ENCODE measurements at regions not wholly inside any gene's neighbourhood (a gene's known extent, or its start where the extent isn't known, plus 50 kb on each side); places are given as distances from the start of the nearest gene placed in this dataset.

- no peak for DNase-seq (ENCODE audit: low spot score)
These were observed 375.6 kb downstream of the ICE1 start for GRCh38 chr5:5798041-5798440.

GRCh38 chr5:5795074-5795771 lies 372.7 kb downstream of the ICE1 start:
- no peak for DNase-seq (ENCODE audit: low spot score)

- no peak for DNase-seq (ENCODE audit: low spot score)
These were observed 371.7 kb downstream of the ICE1 start for GRCh38 chr5:5794118-5794560.

- no peak for DNase-seq (ENCODE audit: low spot score)
These were observed 371.0 kb downstream of the ICE1 start for GRCh38 chr5:5793242-5794117.

GRCh38 chr5:5792106-5792505 lies 369.6 kb downstream of the ICE1 start:
- DNase-seq (ENCODE audit: low spot score) = no peak

- no peak for DNase-seq (ENCODE audit: low spot score)
These were observed 366.3 kb downstream of the ICE1 start for GRCh38 chr5:5788793-5789192.

GRCh38 chr5:5787373-5787772 lies 364.9 kb downstream of the ICE1 start:
- DNase-seq (ENCODE audit: low spot score) = no peak

- no peak for DNase-seq (ENCODE audit: low spot score)
These were observed 361.6 kb downstream of the ICE1 start for GRCh38 chr5:5784101-5784500.

GRCh38 chr5:5783021-5783420 lies 360.5 kb downstream of the ICE1 start:
- no peak for DNase-seq (ENCODE audit: low spot score)

GRCh38 chr5:5782402-5782801 lies 359.9 kb downstream of the ICE1 start:
- no peak for DNase-seq (ENCODE audit: low spot score)

- no peak for DNase-seq (ENCODE audit: low spot score)
These were observed 358.9 kb downstream of the ICE1 start for GRCh38 chr5:5781335-5781734.

GRCh38 chr5:5780253-5780652 lies 357.8 kb downstream of the ICE1 start:
- DNase-seq (ENCODE audit: low spot score) = no peak

GRCh38 chr5:5777013-5777412 lies 354.5 kb downstream of the ICE1 start:
- DNase-seq (ENCODE audit: low spot score) = no peak

GRCh38 chr5:5772202-5772601 lies 349.7 kb downstream of the ICE1 start:
- no peak for DNase-seq (ENCODE audit: low spot score)

- no peak for DNase-seq (ENCODE audit: low spot score)
These were observed 348.3 kb downstream of the ICE1 start for GRCh38 chr5:5770825-5771224.

- DNase-seq (ENCODE audit: low spot score) = no peak
These were observed 344.9 kb downstream of the ICE1 start for GRCh38 chr5:5767286-5767928.

GRCh38 chr5:5765066-5765850 lies 342.8 kb downstream of the ICE1 start:
- no peak for DNase-seq (ENCODE audit: low spot score)

GRCh38 chr5:5764246-5764645 lies 341.8 kb downstream of the ICE1 start:
- DNase-seq (ENCODE audit: low spot score) = no peak

GRCh38 chr5:5756762-5757161 lies 334.3 kb downstream of the ICE1 start:
- DNase-seq (ENCODE audit: low spot score) = no peak

GRCh38 chr5:5755888-5756287 lies 333.4 kb downstream of the ICE1 start:
- no peak for DNase-seq (ENCODE audit: low spot score)

GRCh38 chr5:5752844-5753243 lies 330.4 kb downstream of the ICE1 start:
- no peak for DNase-seq (ENCODE audit: low spot score)

- DNase-seq (ENCODE audit: low spot score) = no peak
These were observed 329.5 kb downstream of the ICE1 start for GRCh38 chr5:5751987-5752386.
